ENCODE measurements at regions not wholly inside any gene's neighbourhood (a gene's known extent, or its start where the extent isn't known, plus 50 kb on each side); places are given as distances from the start of the nearest gene placed in this dataset.

- no peak for DNase-seq
- peaks cover 12% of the 10 kb centered on the region for H3K27me3 Mint-ChIP-seq (ENCODE audit: low read depth, poor library complexity)
- peaks cover 10% of the 10 kb centered on the region for H3K4me1 Mint-ChIP-seq
- H3K4me3 Mint-ChIP-seq = no peak overlapping the region
- no peak for TF ChIP-seq CTCF (IDR thresholded peaks at IDR 0.05)
- H3K36me3 Mint-ChIP-seq (ENCODE audit: low read depth) = peaks cover 10% of the 10 kb centered on the region
- peaks cover 24% of the 10 kb centered on the region for H3K9me3 Mint-ChIP-seq
- no peak overlapping the region for H3K27ac Mint-ChIP-seq
Observed at GRCh38 chr13:44322928-44323327, 50.7 kb upstream of the SERP2 start.

GRCh38 chr13:44323754-44324153 is 49.9 kb upstream of the SERP2 start:
- peaks cover 12% of the 10 kb centered on the region for H3K27me3 Mint-ChIP-seq (ENCODE audit: low read depth, poor library complexity)
- H3K27ac Mint-ChIP-seq = no peak overlapping the region
- H3K4me1 Mint-ChIP-seq = peaks cover 10% of the 10 kb centered on the region
- DNase-seq = no peak
- no peak for TF ChIP-seq CTCF (IDR thresholded peaks at IDR 0.05)
- H3K9me3 Mint-ChIP-seq = peaks cover 32% of the 10 kb centered on the region
- peaks cover 10% of the 10 kb centered on the region for H3K36me3 Mint-ChIP-seq (ENCODE audit: low read depth)
- H3K4me3 Mint-ChIP-seq = no peak overlapping the region
